ENCODE measurements at regions not wholly inside any gene's neighbourhood (a gene's known extent, or its start where the extent isn't known, plus 50 kb on each side); places are given as distances from the start of the nearest gene placed in this dataset.

DNA sequence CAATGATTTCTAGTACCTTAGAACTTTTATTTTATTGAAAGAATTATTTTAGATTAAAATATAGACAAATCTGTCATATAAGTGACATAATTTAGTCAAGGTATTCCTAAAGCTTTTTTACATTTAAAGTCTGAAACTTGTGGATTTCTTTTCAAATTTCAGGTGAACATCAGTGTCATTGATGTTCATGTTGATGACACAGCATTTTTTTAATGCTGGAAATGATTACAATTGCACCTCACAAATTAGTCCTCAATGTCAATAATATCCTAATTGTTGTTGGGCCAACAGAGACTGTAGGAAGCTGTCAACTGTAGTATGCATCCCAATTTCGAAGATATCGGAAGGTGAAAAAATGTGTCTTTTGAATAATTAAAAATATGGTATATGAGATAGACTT is 214.4 kb upstream of the ARL4C start:
- no peak for TF ChIP-seq EZH2 (IDR thresholded peaks at IDR 0.05; ENCODE audit: low read length)
- TF ChIP-seq, protein P1, sequence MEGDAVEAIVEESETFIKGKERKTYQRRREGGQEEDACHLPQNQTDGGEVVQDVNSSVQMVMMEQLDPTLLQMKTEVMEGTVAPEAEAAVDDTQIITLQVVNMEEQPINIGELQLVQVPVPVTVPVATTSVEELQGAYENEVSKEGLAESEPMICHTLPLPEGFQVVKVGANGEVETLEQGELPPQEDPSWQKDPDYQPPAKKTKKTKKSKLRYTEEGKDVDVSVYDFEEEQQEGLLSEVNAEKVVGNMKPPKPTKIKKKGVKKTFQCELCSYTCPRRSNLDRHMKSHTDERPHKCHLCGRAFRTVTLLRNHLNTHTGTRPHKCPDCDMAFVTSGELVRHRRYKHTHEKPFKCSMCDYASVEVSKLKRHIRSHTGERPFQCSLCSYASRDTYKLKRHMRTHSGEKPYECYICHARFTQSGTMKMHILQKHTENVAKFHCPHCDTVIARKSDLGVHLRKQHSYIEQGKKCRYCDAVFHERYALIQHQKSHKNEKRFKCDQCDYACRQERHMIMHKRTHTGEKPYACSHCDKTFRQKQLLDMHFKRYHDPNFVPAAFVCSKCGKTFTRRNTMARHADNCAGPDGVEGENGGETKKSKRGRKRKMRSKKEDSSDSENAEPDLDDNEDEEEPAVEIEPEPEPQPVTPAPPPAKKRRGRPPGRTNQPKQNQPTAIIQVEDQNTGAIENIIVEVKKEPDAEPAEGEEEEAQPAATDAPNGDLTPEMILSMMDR (optimal IDR thresholded peaks at IDR 0.05 in 1 of 3, IDR thresholded peaks at IDR 0.05 in 1 of 3, conservative IDR thresholded peaks at IDR 0.05 in 1 of 3; ENCODE audit: extremely low read depth in 1 of 3, insufficient read depth in 2 of 3, low read length in 3 of 3), result no peak
- Histone ChIP-seq H3K79me2 (ENCODE audit: control insufficient read depth, insufficient read depth, low read length) (no peaks in the 10 kb centered on the region), H3K4me1 (ENCODE audit: control insufficient read depth, extremely low read depth, insufficient read depth, low read length) (no peaks in the 10 kb centered on the region), H3K9me1 (ENCODE audit: control insufficient read depth, extremely low read depth, insufficient read depth, low read length) (no peaks in the 10 kb centered on the region), H3K36me3 (ENCODE audit: control insufficient read depth in 2 of 2, extremely low read depth in 1 of 2, insufficient read depth in 2 of 2, low read length in 2 of 2) (no peaks in the 10 kb centered on the region), H2AFZ (ENCODE audit: control insufficient read depth, low read length) (no peak overlapping the region), H3K27me3 (ENCODE audit: control insufficient read depth, extremely low read depth, insufficient read depth, low read length) (peaks cover 4% of the 10 kb centered on the region), H3K9ac (ENCODE audit: control insufficient read depth, extremely low read depth, insufficient read depth, low read length) (no peak overlapping the region), H3K9me3 (ENCODE audit: control insufficient read depth, low read depth, low read length) (no peaks in the 10 kb centered on the region), H4K20me1 (ENCODE audit: control insufficient read depth, extremely low read depth, insufficient read depth, low read length) (no peaks in the 10 kb centered on the region), H3K4me2 (ENCODE audit: control insufficient read depth, extremely low read depth, insufficient read depth, low read depth, low read length) (no peak overlapping the region), H3K4me3 (ENCODE audit: control insufficient read depth in 2 of 3, extremely low read depth in 1 of 3, insufficient read depth in 2 of 3, low read depth in 1 of 3, low read length in 3 of 3) (no peak overlapping the region), H3K27ac (ENCODE audit: control insufficient read depth, insufficient read depth, low read length) (no peak overlapping the region)
- FAIRE-seq (no peak), DNase-seq (ENCODE audit: low read depth, low spot score) (no peak)
- dilution Hi-C loops (cut with MboI; ENCODE audit: extremely low pct_ligation_motif_present, low sequenced_read_pairs), result no loop called here

DNA sequence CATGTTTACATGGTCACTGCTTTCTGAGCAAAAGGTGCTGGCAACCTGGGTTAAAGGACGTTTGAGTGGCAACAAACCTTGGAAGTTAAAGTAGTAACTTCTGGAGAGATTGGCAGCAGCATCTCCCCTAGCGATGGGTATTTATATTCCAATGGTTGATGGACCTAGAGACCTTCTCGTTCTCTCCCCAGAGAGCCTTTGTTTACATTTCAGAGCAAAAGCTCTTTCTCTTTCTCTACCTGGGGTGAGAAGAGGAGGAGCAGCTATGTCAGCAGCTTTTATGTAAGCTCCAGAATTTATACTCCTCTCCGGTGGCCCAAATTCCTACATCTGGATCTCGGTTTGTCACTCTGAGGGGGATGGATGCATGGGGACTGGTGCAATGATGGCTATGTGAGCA is 213.7 kb upstream of the ARL4C start:
- Histone ChIP-seq H3K9me3 (ENCODE audit: control insufficient read depth, low read depth, low read length) (no peaks in the 10 kb centered on the region), H3K79me2 (ENCODE audit: control insufficient read depth, insufficient read depth, low read length) (no peaks in the 10 kb centered on the region), H3K4me1 (ENCODE audit: control insufficient read depth, extremely low read depth, insufficient read depth, low read length) (no peaks in the 10 kb centered on the region), H2AFZ (ENCODE audit: control insufficient read depth, low read length) (no peak overlapping the region), H3K9ac (ENCODE audit: control insufficient read depth, extremely low read depth, insufficient read depth, low read length) (no peak overlapping the region), H3K4me2 (ENCODE audit: control insufficient read depth, extremely low read depth, insufficient read depth, low read depth, low read length) (no peak overlapping the region), H3K36me3 (ENCODE audit: control insufficient read depth in 2 of 2, extremely low read depth in 1 of 2, insufficient read depth in 2 of 2, low read length in 2 of 2) (no peaks in the 10 kb centered on the region), H3K9me1 (ENCODE audit: control insufficient read depth, extremely low read depth, insufficient read depth, low read length) (no peaks in the 10 kb centered on the region), H3K27me3 (ENCODE audit: control insufficient read depth, extremely low read depth, insufficient read depth, low read length) (peaks cover 4% of the 10 kb centered on the region), H4K20me1 (ENCODE audit: control insufficient read depth, extremely low read depth, insufficient read depth, low read length) (no peaks in the 10 kb centered on the region), H3K27ac (ENCODE audit: control insufficient read depth, insufficient read depth, low read length) (no peak overlapping the region), H3K4me3 (ENCODE audit: control insufficient read depth in 2 of 3, extremely low read depth in 1 of 3, insufficient read depth in 2 of 3, low read depth in 1 of 3, low read length in 3 of 3) (no peak overlapping the region)
- FAIRE-seq, result no peak
- TF ChIP-seq EZH2 (IDR thresholded peaks at IDR 0.05; ENCODE audit: low read length), result no peak
- TF ChIP-seq, protein P1 (optimal IDR thresholded peaks at IDR 0.05 in 1 of 3, IDR thresholded peaks at IDR 0.05 in 1 of 3, conservative IDR thresholded peaks at IDR 0.05 in 1 of 3; ENCODE audit: extremely low read depth in 1 of 3, insufficient read depth in 2 of 3, low read length in 3 of 3), result no peak
- dilution Hi-C loops (cut with MboI; ENCODE audit: extremely low pct_ligation_motif_present, low sequenced_read_pairs), result no loop called here
- no peak for DNase-seq (ENCODE audit: low read depth, low spot score)

Data from keratinocyte (primary cell).